Inflammatory macrophage treated with lipopolysaccharide for 1 hour (primary cell): ENCODE measurements at regions not wholly inside any gene's neighbourhood (a gene's known extent, or its start where the extent isn't known, plus 50 kb on each side); places are given as distances from the start of the nearest gene placed in this dataset.
"Not testable (repeated sequence)": the region's sequence is repeated elsewhere in the genome, so short reads cannot be mapped to it uniquely, and the experiment has no call there.

Source experiments
- DNase-seq, 2 donors: peaks; one replicate each; pipeline ENCODE4 v3.0.0-alpha.2; 2020 to 2022

DNA sequence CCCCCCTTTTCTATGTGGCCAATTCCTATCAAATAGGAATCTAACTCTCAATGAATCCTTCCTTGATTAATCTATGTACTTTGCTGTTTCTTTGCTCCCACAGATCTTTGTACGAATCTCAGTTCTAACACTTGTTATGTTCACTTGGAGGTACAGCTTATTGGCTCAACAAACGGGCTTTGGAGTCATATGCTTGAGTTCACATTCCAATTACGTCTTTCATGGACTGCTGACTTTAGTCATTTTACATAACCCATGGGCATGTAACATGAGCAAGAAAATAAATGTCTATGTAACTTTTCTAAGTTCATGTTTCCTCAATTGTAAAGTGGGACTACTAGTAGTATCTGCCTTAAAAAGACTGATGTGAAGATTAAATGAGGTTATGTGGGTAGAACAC lies 123.2 kb upstream of the TBC1D5 start:
- DNase-seq = no peak

DNA sequence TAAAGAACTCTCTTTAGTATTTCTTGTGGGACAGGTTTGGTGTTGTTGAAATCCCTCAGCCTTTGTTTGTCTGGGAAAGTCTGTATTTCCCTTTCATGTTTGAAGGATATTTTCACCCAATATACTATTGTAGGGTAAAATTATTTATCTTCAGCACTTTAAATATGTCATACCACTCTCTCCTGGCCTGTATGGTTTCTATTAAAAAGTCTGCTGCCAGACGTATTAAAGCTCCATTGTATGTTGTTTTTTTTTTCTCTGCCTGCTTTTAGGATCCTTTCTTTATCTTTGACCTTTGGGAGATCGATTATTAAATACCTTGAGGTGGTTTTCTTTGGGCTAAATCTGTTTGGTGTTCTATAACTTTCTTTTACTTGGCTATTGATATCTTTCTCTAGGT lies 119.0 kb upstream of the TBC1D5 start:
- DNase-seq = no peak

DNA sequence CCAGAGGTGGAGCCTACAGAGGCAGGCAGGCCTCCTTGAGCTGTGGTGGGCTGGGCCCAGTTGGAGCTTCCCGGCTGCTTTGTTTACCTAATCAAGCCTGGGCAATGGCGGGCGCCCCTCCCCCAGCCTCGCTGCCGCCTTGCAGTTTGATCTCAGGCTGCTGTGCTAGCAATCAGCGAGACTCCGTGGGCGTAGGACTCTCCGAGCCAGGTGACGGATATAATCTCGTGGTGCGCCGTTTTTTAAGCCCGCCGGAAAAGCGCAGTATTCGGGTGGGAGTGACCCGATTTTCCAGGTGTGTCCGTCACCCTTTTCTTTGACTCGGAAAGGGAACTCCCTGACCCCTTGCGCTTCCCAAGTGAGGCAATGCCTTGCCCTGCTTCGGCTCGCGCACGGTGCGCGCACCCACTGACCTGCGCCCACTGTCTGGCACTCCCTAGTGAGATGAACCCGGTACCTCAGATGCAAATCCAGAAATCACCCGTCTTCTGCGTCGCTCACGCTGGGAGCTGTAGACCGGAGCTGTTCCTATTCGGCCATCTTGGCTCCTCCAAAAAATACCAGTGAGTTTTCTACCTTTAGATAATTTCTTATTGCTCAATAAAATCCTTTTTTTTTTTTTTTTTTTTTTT lies 118.5 kb upstream of the TBC1D5 start:
- DNase-seq = not testable (repeated sequence)

DNA sequence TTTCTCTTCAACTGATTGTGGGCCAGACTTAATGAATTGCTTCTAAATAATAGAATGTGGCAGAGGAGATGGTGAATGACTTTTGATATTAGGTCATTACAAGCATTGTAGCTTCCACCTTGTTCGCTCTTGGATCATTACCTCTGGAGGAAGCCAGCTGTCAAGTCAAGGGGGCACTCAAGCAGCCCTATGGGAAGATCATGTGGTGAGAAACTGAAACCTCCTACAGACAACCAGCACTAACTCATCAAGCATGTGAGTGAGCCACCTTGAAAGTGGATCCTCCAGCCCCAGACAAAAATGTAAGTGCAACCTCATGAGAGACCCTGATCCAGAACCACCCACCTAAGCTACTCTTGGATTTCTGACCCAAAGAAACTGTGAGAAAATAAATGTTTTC lies 109.8 kb upstream of the TBC1D5 start:
- DNase-seq = no peak

DNA sequence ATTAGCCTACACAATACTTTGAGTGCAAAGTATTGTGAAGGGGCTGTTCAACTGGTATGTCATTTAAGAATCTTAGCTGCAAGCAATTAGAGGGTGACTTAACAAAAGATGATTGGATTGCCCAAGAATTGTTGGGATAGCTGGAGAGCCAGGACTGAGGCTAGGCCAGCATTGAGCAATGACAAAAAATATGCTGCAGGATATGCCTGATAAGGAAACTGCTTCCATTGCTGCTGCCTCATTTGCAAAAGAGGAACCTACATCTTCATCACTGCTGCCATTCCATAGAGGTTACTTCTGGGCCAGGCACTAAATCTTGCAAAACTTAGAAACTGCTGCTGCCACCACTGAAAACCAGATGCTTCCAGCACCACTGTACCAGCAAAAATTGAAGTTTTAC lies 108.0 kb upstream of the TBC1D5 start:
- DNase-seq = peak; percentile 12 to 19

DNA sequence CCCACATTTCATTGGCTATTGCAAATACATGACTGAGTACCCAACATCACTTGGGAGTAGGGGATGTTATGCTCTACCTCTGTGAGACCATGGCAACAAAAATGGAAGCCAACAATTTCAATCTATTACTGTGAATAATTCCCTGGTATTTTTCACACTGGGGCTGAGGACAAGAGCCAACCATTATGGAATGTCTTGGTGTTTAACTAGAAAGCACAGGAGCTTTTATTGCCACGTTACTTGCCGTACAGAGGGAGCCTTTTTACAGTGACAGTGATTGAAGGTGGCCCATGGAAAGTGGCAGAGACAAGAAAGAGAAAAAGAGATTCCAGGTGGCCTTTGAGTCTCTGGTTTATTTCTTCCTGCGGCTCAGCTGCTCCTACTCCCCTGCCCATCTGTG lies 105.7 kb upstream of the TBC1D5 start:
- DNase-seq = no peak

DNA sequence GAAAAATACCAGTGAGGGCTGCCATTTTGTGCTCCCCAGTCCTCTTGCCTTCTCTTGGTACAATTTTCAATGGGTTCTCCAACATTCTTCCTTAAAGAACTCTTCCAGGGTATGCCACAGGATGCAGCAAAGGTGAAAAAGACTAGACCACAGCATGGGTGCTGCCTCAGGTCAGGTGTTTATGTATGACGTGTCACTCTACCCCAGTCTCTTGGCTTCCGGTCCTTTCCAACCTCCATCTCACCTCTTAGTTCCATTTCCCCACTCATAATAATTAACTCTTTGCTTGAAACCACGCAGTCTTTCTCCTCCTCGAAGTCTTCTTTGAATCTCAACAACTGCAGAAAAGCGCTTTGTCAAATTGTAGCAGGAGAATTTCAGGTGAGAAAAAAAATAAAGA lies 104.7 kb upstream of the TBC1D5 start:
- no peak for DNase-seq

DNA sequence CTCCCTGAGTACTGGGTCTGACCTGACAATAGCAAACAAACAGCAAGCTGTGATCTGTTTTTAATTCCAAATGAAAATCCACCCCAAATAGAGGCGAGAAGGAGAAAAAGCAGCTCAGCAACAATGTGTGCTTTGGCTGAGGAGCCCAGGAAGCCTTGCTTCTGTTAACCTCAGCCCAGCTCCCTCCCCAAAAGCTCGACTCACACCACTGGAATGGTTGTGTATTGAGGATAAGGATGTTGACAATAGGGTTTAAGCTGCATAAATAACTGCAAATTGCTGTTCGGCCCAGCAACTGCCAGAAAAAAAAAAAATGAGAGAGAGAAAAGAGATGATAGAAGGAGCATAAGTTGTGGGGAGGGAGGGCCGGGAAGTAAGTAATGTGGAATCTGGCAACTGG lies 104.0 kb upstream of the TBC1D5 start:
- DNase-seq = no peak

DNA sequence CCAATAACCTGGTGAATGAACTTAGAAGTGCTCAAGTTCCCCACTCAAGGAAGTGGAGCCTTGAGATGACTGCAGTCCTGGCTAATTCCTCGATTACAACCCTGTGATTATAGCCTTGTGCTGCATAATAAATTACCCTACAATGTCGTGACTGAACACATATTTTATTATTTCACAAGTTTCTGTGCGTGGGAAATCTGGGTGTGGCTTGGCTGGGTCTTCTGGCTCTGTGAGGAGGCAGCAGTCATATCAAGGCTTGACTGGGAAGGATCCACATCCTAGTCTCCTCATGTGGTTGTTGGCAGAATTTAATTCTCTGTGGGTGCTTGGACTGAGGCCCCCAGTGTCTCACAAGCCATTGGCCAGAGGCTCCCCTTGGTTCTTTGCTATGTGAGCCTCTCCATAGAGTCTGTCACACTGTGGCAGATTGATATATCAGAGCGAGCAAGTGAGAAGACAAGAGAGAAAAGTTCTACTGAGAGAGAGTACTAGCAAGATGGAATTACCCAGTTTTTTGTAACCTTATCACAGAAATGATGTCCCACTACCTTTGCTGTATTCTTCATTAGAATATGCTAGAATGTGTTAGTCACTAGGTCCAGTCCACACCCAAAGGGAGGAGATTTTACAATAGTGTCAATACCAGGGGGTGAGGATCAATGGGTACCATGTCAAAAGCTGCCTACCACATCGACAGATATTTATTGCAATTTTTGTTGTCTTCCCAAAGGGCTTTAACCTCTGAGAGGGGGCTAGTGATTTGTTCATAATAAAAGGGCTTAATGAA lies 102.8 kb upstream of the TBC1D5 start:
- peak; percentile 14 to 30 for DNase-seq

DNA sequence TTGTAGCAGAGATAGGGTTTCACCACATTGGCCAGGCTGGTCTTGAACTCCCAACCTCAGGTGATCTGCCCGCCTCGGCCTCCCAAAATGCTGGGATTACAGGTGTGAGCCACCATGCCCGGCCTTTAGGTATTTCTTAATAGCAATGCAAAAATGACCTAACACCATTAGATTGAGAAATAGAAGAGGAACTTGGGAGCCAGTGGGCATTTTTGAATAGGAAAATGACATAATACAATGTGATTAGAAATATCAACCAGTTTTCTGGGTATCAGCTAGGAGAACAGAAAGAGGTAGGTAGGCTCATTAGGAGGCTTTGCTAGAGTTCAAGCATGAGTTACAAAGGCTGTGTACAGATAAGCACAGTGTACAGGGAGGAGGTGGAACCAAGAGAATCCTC lies 101.8 kb upstream of the TBC1D5 start:
- DNase-seq = peak; percentile 47 to 65

DNA sequence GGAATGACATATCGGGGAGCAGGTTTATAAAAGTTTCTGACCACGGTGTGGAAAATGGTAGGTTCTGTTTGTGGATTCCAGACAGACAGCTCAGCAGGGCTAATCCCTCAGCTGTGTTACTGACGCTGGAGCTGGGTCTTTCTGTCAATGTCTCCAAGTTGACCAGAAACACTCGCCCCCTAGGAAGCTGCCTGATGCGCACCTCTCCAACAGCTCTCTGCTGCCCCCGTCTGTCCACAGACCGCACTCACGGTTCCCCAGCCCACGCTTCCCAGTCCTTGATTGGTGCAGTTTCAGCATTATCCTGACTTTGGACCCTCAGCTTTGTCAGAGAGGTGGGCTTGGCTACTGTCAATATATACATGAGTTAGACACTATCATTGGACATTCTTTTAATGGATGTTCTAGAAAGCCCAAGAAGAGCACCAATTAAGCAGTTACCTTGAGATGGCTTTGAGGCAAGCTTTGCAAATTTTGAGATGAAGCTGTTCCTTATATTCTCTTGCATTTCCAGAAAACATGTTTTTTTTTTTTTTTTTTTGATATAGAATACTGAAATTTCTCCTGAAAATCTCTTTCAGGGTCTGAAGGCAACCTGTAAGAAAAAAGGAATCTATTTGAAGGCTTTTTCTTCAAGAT lies 98.9 kb upstream of the TBC1D5 start:
- DNase-seq = peak; percentile 29 to 89

DNA sequence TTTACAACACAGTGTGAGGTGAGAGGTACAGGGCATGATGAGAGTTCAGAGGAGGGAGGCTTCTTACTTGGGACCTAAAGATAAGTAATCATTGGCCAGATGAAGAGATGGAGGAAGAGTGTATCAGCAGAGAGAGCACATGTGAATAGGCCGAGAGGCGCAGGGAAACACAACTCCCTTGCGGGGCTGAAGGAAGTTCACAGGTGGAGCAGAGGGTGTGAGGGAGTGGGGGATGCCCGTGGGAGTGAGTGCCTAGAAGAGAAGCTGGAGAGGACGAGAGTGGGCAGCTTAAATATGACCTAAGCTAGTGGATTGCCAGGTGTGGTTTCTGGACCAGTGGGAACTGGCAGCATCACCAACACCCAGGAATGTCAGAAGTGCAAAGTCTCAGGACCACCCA lies 98.2 kb upstream of the TBC1D5 start:
- no peak for DNase-seq

DNA sequence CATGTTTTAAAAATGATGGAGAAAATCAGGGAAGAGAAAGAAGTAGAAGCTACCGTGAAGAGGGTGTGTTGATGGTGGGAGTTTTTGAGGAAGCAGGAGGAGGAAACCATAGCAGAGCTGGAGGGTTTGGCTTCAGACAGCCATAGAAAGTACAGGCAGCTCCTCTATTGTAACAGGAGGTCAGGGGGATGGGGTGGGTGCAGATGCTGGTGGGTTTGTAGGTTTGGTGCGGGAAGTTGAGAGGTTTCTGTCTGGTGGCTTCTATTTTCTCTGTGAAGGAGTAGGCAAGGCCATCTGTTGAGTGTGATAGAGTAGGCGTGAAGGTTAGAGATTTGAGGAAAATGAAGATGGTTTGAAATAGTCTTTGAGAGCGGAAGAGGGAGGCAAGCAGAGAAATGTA lies 97.7 kb upstream of the TBC1D5 start:
- no peak for DNase-seq

DNA sequence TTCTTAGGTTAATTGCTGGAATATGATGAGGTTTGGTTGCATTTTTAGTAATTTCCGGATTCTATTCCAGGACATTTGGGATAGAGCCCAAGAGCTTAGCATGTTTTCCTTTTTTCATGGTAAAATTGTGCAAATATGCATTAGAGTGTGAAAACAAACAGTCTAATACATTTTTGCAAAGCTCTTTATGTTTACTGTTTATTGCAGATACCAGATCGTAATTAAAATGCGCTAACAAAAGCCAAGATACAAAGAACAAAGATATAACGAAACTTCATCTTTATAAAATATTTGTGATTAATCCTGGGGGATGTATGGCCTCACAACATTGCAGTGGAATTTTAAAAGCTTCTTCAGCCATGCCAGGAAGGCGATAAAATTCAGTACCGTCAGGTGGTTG lies 94.5 kb upstream of the TBC1D5 start:
- DNase-seq = no peak

DNA sequence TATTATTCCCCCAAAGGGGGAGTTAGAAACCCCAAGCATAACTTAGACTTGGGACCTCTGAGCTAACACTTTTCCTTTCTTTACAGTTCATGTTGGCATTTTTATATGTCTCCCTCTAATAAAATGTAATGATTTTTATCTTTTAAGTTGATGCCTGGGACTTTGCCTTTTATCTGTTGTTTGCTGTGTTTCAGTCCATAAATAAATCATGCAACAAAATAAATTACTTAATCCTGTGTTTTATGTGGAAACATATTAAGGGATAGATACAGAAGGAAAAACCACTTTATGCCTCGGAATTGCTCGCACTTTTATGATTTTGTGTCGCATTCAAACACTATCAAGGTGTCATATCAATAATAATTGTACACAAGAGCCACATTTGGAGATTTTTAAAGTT lies 93.7 kb upstream of the TBC1D5 start:
- no peak for DNase-seq

DNA sequence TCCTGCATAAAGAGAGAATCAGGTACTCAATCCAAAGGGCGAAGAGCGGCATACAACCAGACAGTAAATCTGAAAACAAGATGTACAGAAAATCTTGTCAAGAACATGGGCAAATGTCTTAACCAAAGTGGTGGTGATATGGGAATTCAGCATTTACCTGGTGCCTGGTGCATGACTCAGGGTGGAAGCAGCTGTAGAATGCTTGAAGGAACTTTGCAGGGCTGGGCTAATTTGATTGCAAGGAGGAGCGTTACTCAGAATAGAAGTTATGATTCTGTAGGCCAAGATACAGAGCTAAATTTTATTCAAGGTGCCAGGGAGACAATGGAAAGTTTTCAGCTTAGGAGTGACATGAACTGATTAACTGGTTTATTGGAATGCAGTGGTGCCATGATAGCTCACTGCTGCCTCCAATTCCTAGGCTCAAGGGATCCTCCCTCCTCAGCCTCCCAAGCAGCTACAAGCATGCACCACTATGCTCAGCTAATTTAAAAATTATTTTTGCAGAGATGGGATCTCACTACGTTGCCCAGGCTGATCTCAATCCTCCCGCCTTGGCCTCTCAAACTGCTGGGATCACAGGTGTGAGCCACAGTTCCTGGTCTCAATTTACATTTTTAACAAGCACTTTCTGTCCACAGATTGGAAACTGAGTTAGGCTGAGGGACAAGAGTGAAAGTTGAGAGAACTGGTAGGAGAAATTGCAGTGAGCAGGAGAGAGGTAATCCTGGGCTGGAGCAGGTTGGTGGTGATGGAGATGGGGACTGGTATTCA lies 91.5 kb upstream of the TBC1D5 start:
- no peak for DNase-seq

DNA sequence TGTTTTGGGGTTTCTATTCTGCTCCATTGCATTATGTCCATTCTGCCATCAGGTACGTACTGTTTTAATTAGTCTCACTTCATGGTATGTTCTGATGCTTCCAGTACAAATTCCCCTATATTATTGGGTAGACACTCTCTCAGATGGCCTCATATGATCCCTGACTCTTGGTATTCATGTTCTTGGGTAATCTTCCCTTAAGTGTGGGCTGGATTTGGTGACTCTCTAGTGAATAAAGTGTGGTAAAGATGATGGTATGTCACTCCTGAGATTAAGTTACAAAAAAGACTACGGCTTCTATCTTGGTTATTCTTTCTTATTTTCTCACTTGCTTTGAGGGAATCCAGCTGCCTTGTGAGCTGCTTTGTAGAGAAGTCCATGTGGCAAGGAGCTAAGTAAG lies 89.6 kb upstream of the TBC1D5 start:
- DNase-seq = peak; percentile 42 to 78

DNA sequence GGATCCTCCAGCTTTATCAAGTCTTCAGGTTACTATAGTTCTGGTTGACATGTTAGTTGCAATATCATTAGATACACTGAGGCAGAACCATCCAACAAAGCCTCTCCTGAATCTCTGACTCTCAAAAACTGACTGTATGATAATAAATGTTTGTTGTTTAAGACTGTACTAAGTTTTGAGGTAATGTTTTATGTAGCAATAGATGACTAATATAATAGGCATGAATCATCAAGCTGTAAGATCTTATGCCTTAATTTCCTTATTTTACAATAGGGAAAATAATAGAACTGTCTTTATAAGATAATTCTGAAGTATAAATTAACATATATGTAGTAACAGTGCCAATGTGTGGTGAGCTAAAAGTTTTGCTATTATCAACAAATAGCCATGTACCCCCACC lies 88.9 kb upstream of the TBC1D5 start:
- peak; percentile 51 to 65 for DNase-seq

DNA sequence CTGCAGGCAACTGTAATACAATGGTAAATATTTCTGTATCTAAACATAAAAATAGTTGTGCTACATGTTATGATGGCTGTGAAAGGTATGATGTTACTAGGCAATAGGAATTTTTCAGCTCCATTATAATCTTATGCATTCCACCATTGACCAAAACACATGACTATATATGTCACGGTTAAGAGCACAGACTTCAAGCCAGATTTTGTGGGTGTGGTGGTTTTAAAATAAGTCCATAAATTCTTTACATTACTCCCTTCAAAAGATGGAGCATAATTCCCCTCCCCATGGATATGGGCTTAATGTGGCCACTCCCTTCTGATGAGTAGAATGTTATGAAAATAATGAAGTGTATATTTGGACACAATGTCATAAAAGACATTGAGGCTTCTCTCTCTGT lies 88.4 kb upstream of the TBC1D5 start:
- no peak for DNase-seq

DNA sequence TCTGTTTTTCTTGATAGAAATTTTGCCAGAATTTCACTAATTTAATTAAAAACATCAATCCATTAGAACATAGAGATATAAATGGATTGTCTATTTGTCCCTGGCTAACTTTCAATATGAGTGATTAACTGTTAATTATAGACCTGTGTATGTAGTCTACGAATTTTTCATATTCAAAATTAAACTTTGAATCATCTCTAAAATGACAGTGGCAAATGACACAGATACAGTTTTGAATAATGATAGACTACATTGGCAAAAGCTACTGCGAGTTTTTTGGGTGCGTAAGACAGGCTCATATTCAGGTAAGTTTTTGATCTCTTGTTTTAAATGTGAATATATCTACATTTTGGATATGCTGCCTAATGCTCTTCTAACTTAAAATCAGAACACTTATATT lies 86.0 kb upstream of the TBC1D5 start:
- DNase-seq = no peak

DNA sequence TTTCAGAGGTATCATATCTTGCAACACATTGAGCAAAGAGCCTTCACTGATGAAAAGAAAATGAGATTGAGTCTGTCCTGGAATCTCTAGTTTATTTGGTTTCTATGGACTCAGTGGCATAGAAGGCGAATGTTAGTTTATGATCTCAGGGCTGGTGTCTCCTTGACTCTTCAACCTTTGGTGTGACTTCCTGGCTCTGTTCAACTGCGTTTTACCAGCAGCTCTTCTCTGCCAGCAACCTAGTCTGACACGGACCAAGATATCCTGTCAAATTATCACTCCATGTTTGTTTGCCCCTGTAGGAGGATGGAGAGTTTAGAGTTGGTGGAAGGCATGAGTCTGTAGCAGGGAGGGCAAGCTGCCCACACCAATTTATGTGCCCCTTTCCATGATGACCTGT lies 82.9 kb upstream of the TBC1D5 start:
- DNase-seq = no peak

DNA sequence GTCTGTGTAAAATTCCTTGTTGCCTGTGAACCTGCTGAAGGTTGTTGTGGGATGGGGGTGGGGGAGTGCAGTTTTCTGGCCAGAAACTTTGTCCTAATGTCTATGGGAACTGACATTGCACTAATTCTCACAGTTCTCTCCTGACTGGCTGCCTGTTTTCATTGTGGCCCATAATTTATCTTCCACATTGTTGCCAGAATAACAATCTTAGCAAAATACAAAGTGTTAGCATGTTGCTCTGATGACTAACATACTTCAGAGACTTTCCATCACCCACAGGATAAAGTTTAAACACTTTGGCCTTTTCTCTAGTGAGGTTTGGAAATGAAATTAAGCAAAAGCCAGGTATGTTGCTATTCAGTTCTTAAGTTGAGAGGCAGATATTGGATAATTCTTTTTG lies 81.4 kb upstream of the TBC1D5 start:
- no peak for DNase-seq

DNA sequence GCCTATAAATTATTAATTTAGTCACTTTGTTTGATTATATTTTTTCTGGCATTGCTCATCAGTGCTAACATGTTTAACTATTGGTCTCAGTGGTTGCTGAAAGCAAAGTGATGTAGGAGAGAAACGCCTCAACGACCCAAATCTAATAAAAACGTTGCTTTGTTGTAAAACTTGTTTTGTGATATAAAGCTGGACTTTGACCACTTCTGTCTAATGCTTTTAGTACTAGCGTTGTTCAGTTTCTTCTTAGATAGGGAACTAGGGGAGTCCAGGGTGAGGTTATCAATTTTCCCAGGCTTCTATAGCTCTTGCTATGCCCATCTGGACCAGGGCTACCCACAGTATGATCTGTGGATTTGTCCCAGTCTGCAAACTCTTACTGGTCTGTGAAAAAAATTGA lies 80.6 kb upstream of the TBC1D5 start:
- no peak for DNase-seq

DNA sequence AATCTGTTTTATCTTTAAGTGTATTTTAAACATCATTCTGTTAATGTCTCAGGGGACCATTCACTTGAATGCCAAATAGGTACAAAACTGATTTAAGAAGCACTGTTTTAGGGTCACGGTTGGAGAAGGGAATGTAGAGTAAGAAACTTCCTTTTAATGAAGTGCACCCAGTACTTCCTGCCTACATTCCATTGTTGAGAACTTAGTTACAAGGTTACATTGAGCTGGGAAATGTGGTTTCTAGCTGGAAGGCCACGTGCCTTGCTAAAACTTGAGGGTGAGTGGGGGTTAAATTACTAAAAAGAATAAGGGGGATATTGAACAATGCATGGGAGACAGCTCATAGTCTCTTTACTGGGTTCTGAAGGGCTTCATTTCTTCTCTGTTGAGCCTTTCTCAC lies 78.3 kb upstream of the TBC1D5 start:
- DNase-seq = no peak
